GM21825 (cell line): ENCODE measurements at regions not wholly inside any gene's neighbourhood (a gene's known extent, or its start where the extent isn't known, plus 50 kb on each side); places are given as distances from the start of the nearest gene placed in this dataset.
"Not testable (repeated sequence)": the region's sequence is repeated elsewhere in the genome, so short reads cannot be mapped to it uniquely, and the experiment has no call there.

Source experiments
- ATAC-seq: cut with Tn5 transposase; IDR thresholded peaks from one replicate; pipeline ENCODE4 v1.9.1; 2021; ENCODE audit warnings: mild to moderate bottlenecking, moderate library complexity; ENCODE audit not compliant: unreplicated experiment

- ATAC-seq: no peak
These were observed 215.5 kb upstream of the KCNN2 start for GRCh38 chr5:114146398-114146797.

- ATAC-seq: no peak
These were observed 213.6 kb upstream of the KCNN2 start for GRCh38 chr5:114148253-114148652.

DNA sequence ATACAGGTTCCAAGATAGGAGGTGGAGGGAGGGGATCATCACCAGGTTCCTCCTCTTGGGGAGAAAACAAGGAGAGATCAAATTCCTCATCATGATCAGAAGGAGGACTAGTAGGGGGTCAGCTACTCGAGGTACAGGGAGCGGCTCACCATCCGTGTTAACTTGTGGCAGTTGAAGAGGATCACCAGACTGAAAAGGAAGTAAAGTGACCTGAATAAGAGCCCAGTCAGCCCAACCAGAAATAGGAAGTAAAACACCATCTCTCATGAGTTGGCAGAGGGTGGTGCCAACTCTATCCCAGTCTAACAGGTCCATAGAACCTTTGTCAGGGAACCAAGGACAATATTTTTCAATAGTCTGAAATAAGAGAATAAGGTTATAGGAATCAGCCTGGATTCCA is 213.1 kb upstream of the KCNN2 start:
- not testable (repeated sequence) for ATAC-seq

DNA sequence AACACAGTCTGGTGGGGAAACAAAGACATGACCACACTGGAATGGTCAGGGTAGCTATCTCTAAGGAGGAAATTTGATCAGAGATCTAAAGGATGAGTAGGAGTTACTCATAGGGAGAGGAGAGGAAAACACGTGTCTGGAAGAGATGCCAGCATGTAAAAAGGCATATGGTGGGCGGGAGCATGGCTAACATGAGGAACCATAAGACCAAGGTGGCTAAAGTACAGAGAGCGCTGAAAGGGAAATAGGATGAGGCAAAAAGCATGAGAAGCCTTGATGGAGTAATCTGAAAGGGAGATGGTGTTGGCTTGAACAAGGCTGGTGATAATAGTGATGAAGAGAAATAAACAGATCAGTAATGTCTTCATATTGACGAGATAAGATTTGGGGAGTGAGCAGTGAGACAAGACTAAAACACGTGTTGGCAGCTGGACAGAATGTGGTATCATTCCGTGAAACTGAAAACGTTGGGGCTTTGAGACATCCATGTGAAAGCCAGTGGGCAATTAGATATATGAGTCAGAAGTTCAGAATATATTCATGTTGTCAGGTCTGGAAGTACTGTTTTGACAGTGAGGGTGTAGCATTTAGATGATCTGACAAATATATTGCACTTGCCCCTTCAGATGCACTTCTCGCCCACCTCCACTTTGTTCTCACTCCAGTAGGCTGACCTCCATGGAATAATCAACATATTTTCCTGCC is 209.1 kb upstream of the KCNN2 start:
- no peak for ATAC-seq

DNA sequence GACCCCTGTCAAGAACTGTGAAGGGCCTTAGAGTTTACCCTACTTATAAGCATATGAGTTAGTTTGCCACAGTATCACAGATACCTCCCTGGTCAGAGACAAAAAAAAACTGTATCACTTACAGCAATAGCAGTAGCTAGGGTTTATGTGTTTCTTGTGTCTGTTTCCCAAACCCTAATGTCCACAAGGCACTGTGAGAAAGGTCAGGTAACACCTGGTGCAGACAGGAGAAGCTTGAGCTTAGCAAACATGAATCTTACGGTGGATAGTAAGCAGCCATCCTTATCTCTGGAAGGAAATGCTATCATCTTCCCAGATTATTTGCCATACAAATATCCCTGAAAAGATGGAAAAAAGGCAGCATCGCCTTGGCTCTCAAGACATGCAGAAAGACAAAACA is 208.5 kb upstream of the KCNN2 start:
- no peak for ATAC-seq

- no peak for ATAC-seq
These were observed 208.0 kb upstream of the KCNN2 start for GRCh38 chr5:114153833-114154232.

GRCh38 chr5:114166081-114166480 is 195.8 kb upstream of the KCNN2 start:
- ATAC-seq: no peak

GRCh38 chr5:114174131-114174530 is 187.7 kb upstream of the KCNN2 start:
- no peak for ATAC-seq

GRCh38 chr5:114174837-114175236 is 187.0 kb upstream of the KCNN2 start:
- ATAC-seq: no peak

- no peak for ATAC-seq
These were observed 185.5 kb upstream of the KCNN2 start for GRCh38 chr5:114176356-114176755.

- ATAC-seq: no peak
These were observed 182.7 kb upstream of the KCNN2 start for GRCh38 chr5:114179134-114179533.

DNA sequence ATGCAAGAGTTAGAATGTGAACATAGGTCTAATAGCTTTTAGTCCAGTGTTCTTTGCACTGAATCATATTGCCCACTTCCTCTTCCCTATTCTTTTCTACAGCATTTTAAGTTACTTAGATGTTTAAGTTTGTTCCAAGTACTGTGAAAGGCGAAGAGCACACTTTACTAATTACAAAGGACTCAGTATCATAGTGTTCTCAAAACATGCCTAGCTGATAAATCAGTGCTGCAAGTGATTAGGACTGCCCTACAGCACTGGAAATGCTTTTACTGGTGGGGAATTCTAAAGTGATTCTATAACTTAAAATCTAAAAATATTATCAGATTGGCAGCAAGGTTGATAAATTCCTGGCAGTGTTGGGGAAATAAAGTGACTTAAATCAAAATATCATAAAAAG is 177.9 kb upstream of the KCNN2 start:
- ATAC-seq: no peak

GRCh38 chr5:114185274-114185673 is 176.6 kb upstream of the KCNN2 start:
- no peak for ATAC-seq

GRCh38 chr5:114191441-114191840 is 170.4 kb upstream of the KCNN2 start:
- no peak for ATAC-seq

GRCh38 chr5:114192108-114192507 is 169.8 kb upstream of the KCNN2 start:
- ATAC-seq: no peak

- ATAC-seq: no peak
These were observed 160.5 kb upstream of the KCNN2 start for GRCh38 chr5:114201332-114201731.

GRCh38 chr5:114204923-114205322 is 156.9 kb upstream of the KCNN2 start:
- ATAC-seq: no peak

- no peak for ATAC-seq
These were observed 155.2 kb upstream of the KCNN2 start for GRCh38 chr5:114206640-114207039.

GRCh38 chr5:114207615-114208014 is 154.3 kb upstream of the KCNN2 start:
- ATAC-seq: no peak

DNA sequence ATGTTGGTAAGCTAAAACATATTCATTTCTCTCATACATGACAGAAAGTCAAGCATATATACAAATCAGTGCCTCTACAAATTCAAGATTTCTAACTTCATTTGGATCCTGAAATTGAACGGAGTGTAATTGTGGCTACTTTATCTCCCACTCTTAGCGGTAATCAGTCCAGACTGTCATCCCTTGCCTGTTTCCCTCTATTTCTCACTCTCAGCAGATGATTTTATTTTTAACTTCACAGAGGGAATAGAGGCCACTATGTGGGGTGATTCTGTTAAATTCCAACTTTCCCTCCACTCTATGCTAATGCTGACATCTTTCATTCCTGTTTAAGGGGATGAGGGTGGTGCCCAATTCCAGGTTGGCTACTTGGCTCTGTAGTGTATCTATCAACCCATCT is 153.8 kb upstream of the KCNN2 start:
- no peak for ATAC-seq

GRCh38 chr5:114208588-114208987 is 153.3 kb upstream of the KCNN2 start:
- ATAC-seq: no peak

- no peak for ATAC-seq
These were observed 151.2 kb upstream of the KCNN2 start for GRCh38 chr5:114210662-114211061.

GRCh38 chr5:114221807-114222206 is 140.1 kb upstream of the KCNN2 start:
- ATAC-seq: no peak
